ENCODE measurements at regions not wholly inside any gene's neighbourhood (a gene's known extent, or its start where the extent isn't known, plus 50 kb on each side); places are given as distances from the start of the nearest gene placed in this dataset.

DNA sequence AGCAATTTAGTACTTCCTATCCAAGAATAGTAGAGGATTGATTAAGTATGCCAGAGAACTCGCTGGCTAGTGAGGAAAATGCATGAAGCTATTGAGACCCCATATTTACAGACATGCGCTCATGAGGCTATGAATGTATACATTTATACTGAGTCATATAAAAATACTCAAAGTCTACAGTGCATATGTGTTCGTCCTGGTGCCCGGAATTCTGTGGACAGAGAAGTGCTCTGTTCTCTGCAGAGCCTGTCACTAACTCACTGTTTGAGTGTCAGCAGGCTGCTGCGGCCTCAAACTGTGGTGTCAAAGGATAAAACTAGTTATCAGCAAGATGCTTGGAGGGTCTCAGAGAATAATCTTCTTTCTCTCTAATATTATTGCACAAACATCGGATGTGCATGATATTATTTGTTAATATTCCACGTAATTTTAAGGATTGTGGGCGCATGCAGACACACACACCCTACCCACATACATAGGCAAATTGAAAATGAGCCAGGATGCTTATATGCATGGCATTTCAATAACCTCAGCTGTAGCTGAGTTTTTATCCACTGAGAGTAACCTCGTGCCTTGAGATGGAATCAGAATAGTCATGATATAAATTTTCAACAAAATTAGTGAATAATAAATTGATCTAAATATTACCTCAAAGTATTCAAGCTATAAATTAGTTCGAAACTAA lies 50.0 kb upstream of the TSC22D2 start:
- TF ChIP-seq, protein P1, sequence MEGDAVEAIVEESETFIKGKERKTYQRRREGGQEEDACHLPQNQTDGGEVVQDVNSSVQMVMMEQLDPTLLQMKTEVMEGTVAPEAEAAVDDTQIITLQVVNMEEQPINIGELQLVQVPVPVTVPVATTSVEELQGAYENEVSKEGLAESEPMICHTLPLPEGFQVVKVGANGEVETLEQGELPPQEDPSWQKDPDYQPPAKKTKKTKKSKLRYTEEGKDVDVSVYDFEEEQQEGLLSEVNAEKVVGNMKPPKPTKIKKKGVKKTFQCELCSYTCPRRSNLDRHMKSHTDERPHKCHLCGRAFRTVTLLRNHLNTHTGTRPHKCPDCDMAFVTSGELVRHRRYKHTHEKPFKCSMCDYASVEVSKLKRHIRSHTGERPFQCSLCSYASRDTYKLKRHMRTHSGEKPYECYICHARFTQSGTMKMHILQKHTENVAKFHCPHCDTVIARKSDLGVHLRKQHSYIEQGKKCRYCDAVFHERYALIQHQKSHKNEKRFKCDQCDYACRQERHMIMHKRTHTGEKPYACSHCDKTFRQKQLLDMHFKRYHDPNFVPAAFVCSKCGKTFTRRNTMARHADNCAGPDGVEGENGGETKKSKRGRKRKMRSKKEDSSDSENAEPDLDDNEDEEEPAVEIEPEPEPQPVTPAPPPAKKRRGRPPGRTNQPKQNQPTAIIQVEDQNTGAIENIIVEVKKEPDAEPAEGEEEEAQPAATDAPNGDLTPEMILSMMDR (IDR thresholded peaks at IDR 0.05) = no peak

DNA sequence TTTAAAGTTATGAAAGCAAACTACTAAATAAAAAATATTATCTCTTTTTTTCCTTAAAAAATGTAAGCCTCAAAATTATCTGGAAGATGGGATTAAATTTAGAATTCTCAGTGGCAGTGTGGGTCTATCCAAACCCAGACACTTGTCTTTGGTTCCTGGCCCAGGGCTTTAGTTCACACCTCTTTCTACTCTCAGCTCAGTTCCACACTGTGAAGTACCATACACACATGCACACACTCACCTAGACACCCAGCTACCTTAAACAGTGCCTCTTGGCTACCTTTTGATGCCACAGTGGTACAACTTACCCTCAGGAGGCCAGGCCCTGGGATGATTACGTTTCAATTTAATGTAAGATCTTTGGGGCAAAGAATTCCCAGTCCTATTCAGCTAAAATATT lies 51.0 kb upstream of the TSC22D2 start:
- TF ChIP-seq, protein P1 (IDR thresholded peaks at IDR 0.05) = no peak

DNA sequence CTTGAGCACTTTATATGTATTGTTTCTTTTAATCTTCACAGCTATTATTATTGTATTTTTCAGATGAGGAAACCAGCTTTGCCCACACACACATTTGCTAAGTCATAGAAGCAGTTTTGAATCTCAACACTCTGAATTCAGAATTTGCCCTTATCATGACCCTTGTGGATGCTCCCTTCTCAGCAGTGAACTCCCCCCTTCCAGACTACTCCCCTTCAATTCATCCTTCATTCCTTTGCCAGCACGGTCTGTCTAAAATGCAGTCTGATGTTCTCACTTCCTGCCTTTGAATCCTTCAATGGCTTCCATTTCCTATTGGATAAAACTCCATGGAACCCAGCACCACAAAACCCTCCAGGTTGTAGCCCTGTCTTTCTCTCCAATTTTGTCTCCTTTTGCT lies 52.5 kb upstream of the TSC22D2 start:
- TF ChIP-seq, protein P1 (IDR thresholded peaks at IDR 0.05) = no peak

DNA sequence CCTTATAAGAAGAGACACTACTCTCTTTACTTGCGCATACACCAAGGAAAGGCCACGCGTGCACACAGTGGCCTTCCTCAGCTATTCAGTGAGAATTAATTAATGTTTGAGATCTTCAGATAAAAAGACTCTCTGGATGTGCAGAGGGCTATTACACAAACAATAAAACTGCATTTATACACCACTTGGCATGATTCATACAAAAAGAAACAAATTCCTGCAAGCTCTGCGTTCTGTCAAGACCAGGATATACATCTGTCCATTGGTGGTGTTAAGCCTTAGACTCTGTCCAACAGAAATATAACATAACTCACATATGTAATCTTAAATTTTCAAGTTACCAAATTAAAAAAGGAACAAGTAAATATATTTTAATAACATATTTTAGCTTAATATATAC lies 55.2 kb upstream of the TSC22D2 start:
- TF ChIP-seq, protein P1 (IDR thresholded peaks at IDR 0.05) = no peak

DNA sequence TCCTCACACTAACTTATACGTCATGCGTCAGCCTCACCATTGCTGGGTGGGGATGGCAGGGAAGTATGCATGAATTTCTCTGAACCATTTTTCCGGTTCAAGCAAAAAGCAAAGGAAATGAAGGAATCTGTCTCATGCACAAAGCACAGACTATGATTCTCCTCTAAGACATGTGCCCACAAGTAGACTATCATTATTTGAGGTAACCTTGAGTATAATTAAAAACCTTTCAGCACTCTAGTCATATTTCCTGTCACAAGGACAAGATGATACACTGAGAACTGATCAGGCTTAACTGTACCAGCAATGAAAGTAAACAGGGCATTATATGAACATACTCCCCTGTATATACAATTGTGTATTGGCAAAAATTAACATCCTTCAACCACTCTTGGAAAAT lies 56.7 kb upstream of the TSC22D2 start:
- TF ChIP-seq, protein P1 (IDR thresholded peaks at IDR 0.05) = no peak

DNA sequence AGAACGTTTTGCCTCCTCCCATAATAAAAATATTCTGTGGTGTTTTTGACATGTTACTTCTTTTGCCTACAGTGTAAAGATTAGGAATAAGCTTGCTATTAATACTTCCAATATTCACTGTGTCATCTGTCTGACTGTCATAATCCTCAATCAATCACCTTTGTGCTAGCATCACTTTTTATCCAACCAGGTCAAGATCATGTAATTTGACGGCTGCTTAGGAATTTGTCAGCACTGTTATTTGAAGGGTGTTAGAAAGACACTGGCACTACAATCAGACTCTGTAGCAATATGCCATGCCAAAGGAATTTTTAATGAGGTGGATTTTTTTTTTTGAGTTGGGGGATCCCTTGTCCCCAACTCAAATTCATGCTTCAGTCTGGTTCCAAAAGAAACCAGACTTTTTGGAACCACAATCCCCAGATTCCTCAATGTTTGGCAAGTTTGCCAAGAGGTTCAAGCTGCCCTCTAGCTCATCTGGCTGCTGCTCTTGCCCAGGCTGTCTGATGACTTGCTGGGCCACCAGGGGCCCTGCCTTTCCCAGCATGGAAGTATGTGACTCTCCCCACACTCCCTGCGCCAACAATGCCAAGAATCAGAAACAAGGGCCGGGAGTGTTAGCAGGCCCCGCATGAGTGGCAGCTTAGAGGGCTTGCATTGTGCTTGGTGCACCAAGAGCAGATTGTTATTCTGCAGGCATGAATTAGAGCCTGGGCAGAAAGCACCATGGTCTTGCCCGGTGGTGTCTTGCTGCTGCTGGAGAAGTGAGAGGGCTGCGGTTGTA lies 58.6 kb upstream of the TSC22D2 start:
- TF ChIP-seq, protein P1 (IDR thresholded peaks at IDR 0.05) = no peak

DNA sequence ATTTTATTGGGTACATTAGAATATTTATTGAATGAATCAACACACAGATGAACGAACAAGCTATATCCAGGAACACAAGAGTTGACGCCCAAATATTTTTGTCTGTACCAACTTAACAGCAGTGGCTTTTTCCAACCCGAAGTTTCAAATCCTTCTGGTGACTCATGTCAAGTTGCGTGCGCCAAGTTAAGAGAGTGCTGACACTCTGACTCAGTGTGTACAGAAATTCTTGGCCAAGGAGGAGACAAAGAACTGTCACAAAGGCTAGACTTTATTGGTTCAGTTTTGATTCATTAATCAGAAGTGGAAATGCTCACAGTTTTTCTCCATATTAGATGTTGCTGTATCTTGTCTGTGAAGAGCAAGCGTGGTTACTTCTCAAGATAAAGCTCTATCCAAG lies 59.6 kb upstream of the TSC22D2 start:
- TF ChIP-seq, protein P1 (IDR thresholded peaks at IDR 0.05) = no peak

Data from LNCAP (cell line).